ENCODE measurements at regions not wholly inside any gene's neighbourhood (a gene's known extent, or its start where the extent isn't known, plus 50 kb on each side); places are given as distances from the start of the nearest gene placed in this dataset.

GRCh38 chr5:29412979-29413378, 1780.5 kb upstream of the CDH6 start:
- no peak for TF ChIP-seq CTCF (IDR thresholded peaks at IDR 0.05; ENCODE audit: control extremely low read depth in 1 of 3, insufficient read depth in 1 of 3, low read depth in 1 of 3, low read length in 3 of 3)
- no peak for TF ChIP-seq CBX5 (IDR thresholded peaks at IDR 0.05; ENCODE audit: low read depth, low read length)
- no peak for TF ChIP-seq TCF12 (IDR thresholded peaks at IDR 0.05; ENCODE audit: low read depth, low read length)
- no peak for TF ChIP-seq FOSL1 (IDR thresholded peaks at IDR 0.05; ENCODE audit: insufficient read depth, low read depth, low read length)
- no peak for TF ChIP-seq TAF1 (IDR thresholded peaks at IDR 0.05; ENCODE audit: low read depth, low read length)
- no peak for TF ChIP-seq POLR2AphosphoS5 (IDR thresholded peaks at IDR 0.05; ENCODE audit: low read depth, low read length)
- TF ChIP-seq NRF1 (IDR thresholded peaks at IDR 0.05; ENCODE audit: low read depth, low read length), result no peak
- TF ChIP-seq TAF7 (optimal IDR thresholded peaks at IDR 0.05; ENCODE audit: borderline replicate concordance, low read depth, low read length), result no peak
- TF ChIP-seq POLR2A (IDR thresholded peaks at IDR 0.05; ENCODE audit: control extremely low read depth in 1 of 2, low read depth in 2 of 2, low read length in 2 of 2), result no peak
- no peak for TF ChIP-seq EZH2 (IDR thresholded peaks at IDR 0.05; ENCODE audit: low read depth, low read length, severe bottlenecking)
- no peak for TF ChIP-seq GABPA (IDR thresholded peaks at IDR 0.05; ENCODE audit: borderline replicate concordance, insufficient read depth, low read length)
- no peak for TF ChIP-seq SP1 (IDR thresholded peaks at IDR 0.05; ENCODE audit: low read depth, low read length)
- TF ChIP-seq CHD7 (IDR thresholded peaks at IDR 0.05; ENCODE audit: insufficient replicate concordance, low read length), result no peak
- TF ChIP-seq ATF2 (IDR thresholded peaks at IDR 0.05; ENCODE audit: low read length), result no peak

Measured in H1 (cell line).